ENCODE measurements at regions not wholly inside any gene's neighbourhood (a gene's known extent, or its start where the extent isn't known, plus 50 kb on each side); places are given as distances from the start of the nearest gene placed in this dataset.

GRCh38 chr1:209191262-209191634, 392.3 kb upstream of the CAMK1G start:
- Histone ChIP-seq H3K9ac (ENCODE audit: low read length) (no peak overlapping the region), H4K20me1 (ENCODE audit: insufficient read depth) (no peaks in the 10 kb centered on the region), H3K4me3 (ENCODE audit: low read length) (no peak overlapping the region), H3F3A (ENCODE audit: insufficient read depth, low read length, poor library complexity, severe bottlenecking) (no peaks in the 10 kb centered on the region), H3K27ac (ENCODE audit: low read length) (no peak overlapping the region), H3K27me3 (ENCODE audit: insufficient read depth, low read depth, low read length) (no peaks in the 10 kb centered on the region), H3K9me3 (ENCODE audit: low read length) (no peaks in the 10 kb centered on the region), H3K4me2 (ENCODE audit: low read length) (no peak overlapping the region), H3K9me2 (ENCODE audit: insufficient read depth, low read length) (no peaks in the 10 kb centered on the region), H2AFZ (ENCODE audit: low read depth, low read length) (no peak overlapping the region), H3K36me3 (ENCODE audit: insufficient read depth, low read length) (no peaks in the 10 kb centered on the region), H3K79me2 (replicated peaks; ENCODE audit: insufficient read depth, low read length) (no peaks in the 10 kb centered on the region)
- TF ChIP-seq, protein P1, sequence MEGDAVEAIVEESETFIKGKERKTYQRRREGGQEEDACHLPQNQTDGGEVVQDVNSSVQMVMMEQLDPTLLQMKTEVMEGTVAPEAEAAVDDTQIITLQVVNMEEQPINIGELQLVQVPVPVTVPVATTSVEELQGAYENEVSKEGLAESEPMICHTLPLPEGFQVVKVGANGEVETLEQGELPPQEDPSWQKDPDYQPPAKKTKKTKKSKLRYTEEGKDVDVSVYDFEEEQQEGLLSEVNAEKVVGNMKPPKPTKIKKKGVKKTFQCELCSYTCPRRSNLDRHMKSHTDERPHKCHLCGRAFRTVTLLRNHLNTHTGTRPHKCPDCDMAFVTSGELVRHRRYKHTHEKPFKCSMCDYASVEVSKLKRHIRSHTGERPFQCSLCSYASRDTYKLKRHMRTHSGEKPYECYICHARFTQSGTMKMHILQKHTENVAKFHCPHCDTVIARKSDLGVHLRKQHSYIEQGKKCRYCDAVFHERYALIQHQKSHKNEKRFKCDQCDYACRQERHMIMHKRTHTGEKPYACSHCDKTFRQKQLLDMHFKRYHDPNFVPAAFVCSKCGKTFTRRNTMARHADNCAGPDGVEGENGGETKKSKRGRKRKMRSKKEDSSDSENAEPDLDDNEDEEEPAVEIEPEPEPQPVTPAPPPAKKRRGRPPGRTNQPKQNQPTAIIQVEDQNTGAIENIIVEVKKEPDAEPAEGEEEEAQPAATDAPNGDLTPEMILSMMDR (IDR thresholded peaks at IDR 0.05; ENCODE audit: poor library complexity, severe bottlenecking): no peak
- no peak for TF ChIP-seq EZH2 (IDR thresholded peaks at IDR 0.05; ENCODE audit: borderline replicate concordance, insufficient read depth, low read length, poor library complexity, severe bottlenecking)
- no peak for TF ChIP-seq MXI1 (conservative IDR thresholded peaks at IDR 0.05; ENCODE audit: poor library complexity, severe bottlenecking)
- no peak for TF ChIP-seq EP300 (conservative IDR thresholded peaks at IDR 0.05; ENCODE audit: poor library complexity, severe bottlenecking)
- TF ChIP-seq POLR2AphosphoS5 (IDR thresholded peaks at IDR 0.05): no peak
- TF ChIP-seq TAF1 (IDR thresholded peaks at IDR 0.05; ENCODE audit: low read depth): no peak
- TF ChIP-seq, protein P2, sequence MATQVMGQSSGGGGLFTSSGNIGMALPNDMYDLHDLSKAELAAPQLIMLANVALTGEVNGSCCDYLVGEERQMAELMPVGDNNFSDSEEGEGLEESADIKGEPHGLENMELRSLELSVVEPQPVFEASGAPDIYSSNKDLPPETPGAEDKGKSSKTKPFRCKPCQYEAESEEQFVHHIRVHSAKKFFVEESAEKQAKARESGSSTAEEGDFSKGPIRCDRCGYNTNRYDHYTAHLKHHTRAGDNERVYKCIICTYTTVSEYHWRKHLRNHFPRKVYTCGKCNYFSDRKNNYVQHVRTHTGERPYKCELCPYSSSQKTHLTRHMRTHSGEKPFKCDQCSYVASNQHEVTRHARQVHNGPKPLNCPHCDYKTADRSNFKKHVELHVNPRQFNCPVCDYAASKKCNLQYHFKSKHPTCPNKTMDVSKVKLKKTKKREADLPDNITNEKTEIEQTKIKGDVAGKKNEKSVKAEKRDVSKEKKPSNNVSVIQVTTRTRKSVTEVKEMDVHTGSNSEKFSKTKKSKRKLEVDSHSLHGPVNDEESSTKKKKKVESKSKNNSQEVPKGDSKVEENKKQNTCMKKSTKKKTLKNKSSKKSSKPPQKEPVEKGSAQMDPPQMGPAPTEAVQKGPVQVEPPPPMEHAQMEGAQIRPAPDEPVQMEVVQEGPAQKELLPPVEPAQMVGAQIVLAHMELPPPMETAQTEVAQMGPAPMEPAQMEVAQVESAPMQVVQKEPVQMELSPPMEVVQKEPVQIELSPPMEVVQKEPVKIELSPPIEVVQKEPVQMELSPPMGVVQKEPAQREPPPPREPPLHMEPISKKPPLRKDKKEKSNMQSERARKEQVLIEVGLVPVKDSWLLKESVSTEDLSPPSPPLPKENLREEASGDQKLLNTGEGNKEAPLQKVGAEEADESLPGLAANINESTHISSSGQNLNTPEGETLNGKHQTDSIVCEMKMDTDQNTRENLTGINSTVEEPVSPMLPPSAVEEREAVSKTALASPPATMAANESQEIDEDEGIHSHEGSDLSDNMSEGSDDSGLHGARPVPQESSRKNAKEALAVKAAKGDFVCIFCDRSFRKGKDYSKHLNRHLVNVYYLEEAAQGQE (IDR thresholded peaks at IDR 0.05; ENCODE audit: borderline replicate concordance): no peak
- no peak for TF ChIP-seq SMC3 (conservative IDR thresholded peaks at IDR 0.05; ENCODE audit: poor library complexity)
- no peak for TF ChIP-seq RAD21 (conservative IDR thresholded peaks at IDR 0.05)

- Histone ChIP-seq H3K9ac (ENCODE audit: low read length) (no peak overlapping the region), H3K4me2 (ENCODE audit: low read length) (no peak overlapping the region), H2AFZ (ENCODE audit: low read depth, low read length) (no peak overlapping the region), H3F3A (ENCODE audit: insufficient read depth, low read length, poor library complexity, severe bottlenecking) (no peaks in the 10 kb centered on the region), H3K27ac (ENCODE audit: low read length) (no peak overlapping the region), H3K4me3 (ENCODE audit: low read length) (no peak overlapping the region), H3K27me3 (ENCODE audit: insufficient read depth, low read depth, low read length) (no peaks in the 10 kb centered on the region), H4K20me1 (ENCODE audit: insufficient read depth) (no peaks in the 10 kb centered on the region), H3K79me2 (replicated peaks; ENCODE audit: insufficient read depth, low read length) (no peaks in the 10 kb centered on the region), H3K36me3 (ENCODE audit: insufficient read depth, low read length) (no peaks in the 10 kb centered on the region), H3K9me2 (ENCODE audit: insufficient read depth, low read length) (no peaks in the 10 kb centered on the region), H3K9me3 (ENCODE audit: low read length) (no peaks in the 10 kb centered on the region)
- TF ChIP-seq SMC3 (conservative IDR thresholded peaks at IDR 0.05; ENCODE audit: poor library complexity): no peak
- TF ChIP-seq TAF1 (IDR thresholded peaks at IDR 0.05; ENCODE audit: low read depth): no peak
- no peak for TF ChIP-seq EZH2 (IDR thresholded peaks at IDR 0.05; ENCODE audit: borderline replicate concordance, insufficient read depth, low read length, poor library complexity, severe bottlenecking)
- no peak for TF ChIP-seq EP300 (conservative IDR thresholded peaks at IDR 0.05; ENCODE audit: poor library complexity, severe bottlenecking)
- TF ChIP-seq, protein P1 (IDR thresholded peaks at IDR 0.05; ENCODE audit: poor library complexity, severe bottlenecking): no peak
- TF ChIP-seq RAD21 (conservative IDR thresholded peaks at IDR 0.05): no peak
- TF ChIP-seq, protein P2 (IDR thresholded peaks at IDR 0.05; ENCODE audit: borderline replicate concordance): no peak
- TF ChIP-seq MXI1 (conservative IDR thresholded peaks at IDR 0.05; ENCODE audit: poor library complexity, severe bottlenecking): no peak
- TF ChIP-seq POLR2AphosphoS5 (IDR thresholded peaks at IDR 0.05): no peak
Measured at GRCh38 chr1:209196140-209196539, 387.4 kb upstream of the CAMK1G start.
